HG03066 (cell line): ENCODE measurements at regions not wholly inside any gene's neighbourhood (a gene's known extent, or its start where the extent isn't known, plus 50 kb on each side); places are given as distances from the start of the nearest gene placed in this dataset.
"Not testable (repeated sequence)": the region's sequence is repeated elsewhere in the genome, so short reads cannot be mapped to it uniquely, and the experiment has no call there.

Source experiments
- ATAC-seq: cut with Tn5 transposase; IDR thresholded peaks from one replicate; pipeline ENCODE4 v1.9.1; 2021; ENCODE audit warnings: low read depth; ENCODE audit not compliant: unreplicated experiment

- no peak for ATAC-seq
These were observed 491.6 kb upstream of the CDH4 start for GRCh38 chr20:60760256-60761000.

GRCh38 chr20:60761056-60761455 is 491.0 kb upstream of the CDH4 start:
- ATAC-seq: no peak

- no peak for ATAC-seq
These were observed 489.7 kb upstream of the CDH4 start for GRCh38 chr20:60762386-60762785.

- no peak for ATAC-seq
These were observed 487.7 kb upstream of the CDH4 start for GRCh38 chr20:60764328-60764727.

DNA sequence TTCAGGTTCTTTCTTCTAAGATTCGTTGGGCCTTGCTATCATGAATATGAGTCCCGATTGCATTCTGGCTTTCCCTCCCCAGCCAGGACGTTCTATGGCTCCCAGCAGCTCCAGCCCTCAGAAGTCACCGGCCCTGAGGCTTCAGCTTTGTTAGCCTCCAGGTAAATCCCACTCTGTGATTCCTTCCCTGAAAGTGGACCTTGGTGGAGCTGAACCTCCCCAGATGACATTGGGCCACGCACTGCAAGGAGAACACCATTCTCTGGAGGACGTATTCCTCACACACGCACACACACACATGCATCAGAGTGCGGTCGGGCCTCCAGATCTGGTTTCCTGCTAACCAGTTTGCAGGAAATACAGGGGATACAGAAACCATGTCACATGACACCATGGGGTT is 487.3 kb upstream of the CDH4 start:
- no peak for ATAC-seq

- no peak for ATAC-seq
These were observed 486.1 kb upstream of the CDH4 start for GRCh38 chr20:60765821-60766403.

DNA sequence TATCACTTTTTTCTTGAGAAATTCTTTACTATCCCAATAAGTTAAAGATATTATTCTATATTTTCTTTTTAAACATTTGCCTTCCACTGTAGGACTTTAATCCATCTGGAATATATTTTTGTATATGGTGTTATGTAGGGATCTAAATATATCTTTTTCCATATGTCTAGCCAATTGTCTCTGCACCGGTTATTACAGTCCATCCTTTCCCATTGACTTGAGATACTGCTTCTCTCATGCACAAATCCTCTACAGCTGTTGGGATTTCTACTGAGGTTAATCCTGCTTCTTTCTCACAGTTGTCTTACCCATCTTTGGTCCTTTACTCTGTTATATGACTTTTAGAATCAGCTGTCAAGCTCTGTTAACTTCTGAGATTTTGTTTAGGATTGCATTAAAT is 483.8 kb upstream of the CDH4 start:
- ATAC-seq: no peak

GRCh38 chr20:60780388-60781025 is 471.6 kb upstream of the CDH4 start:
- ATAC-seq: no peak

GRCh38 chr20:60782959-60783625 is 469.0 kb upstream of the CDH4 start:
- ATAC-seq: no peak

GRCh38 chr20:60785301-60785700 is 466.8 kb upstream of the CDH4 start:
- ATAC-seq: no peak

- ATAC-seq: no peak
These were observed 466.3 kb upstream of the CDH4 start for GRCh38 chr20:60785785-60786184.

- ATAC-seq: no peak
These were observed 465.3 kb upstream of the CDH4 start for GRCh38 chr20:60786686-60787217.

DNA sequence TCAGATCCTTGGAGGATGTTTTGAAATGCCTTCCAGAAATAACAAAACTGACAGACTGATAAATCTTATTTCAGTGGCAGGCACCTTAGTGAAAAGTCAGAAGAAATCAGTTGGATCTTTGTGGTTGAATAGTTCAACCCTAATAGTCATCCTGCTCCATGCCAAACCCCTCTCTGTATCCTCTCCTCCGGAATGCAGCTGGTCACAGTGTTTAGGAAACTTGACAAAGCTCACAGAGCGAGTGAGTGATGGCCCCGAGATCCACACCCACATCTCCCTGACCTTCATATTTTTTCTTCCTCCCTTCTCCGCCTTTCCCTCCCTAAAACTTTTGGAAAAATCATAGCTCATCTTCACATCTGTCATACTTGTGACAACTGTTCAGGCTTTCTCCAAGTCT is 464.8 kb upstream of the CDH4 start:
- ATAC-seq: no peak

DNA sequence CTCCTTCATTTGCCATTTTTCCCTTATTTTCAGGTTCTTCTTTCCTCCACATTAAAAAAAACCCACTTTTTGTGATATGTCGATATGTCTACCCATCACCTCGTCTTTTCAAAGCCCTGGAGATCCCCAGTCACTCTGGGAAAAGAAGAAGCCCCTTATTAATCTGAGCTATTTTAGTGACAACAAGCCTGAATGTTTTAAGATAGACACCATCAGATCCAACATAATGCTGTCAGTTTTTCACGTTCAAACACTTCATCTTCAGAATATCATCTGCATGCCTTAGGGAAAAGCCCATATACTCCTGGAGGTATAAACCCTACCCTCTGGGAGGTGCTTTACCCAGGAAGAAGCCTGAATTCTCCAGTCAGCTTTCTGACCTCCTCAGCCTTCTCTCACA is 464.0 kb upstream of the CDH4 start:
- no peak for ATAC-seq

GRCh38 chr20:60789399-60789798 is 462.7 kb upstream of the CDH4 start:
- ATAC-seq: no peak

DNA sequence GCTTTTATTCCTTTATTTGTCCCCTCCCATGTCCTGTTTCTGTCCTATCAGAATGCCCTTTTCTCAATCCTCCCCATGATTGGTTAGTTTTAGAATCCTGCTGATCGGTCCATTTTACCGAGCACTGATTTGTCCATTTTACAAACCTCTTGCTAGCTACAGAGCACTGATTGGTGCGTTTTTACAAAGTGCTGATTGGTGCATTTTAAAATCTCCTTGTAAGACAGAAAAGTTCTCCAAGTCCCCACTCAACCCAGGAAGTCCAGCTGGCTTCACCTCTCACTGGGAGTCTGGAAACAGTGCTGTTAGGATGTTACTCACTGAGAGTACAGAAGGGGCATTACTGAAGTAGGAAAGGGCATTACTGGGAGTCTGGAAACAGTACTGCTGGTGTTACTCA is 461.7 kb upstream of the CDH4 start:
- ATAC-seq: not testable (repeated sequence)

DNA sequence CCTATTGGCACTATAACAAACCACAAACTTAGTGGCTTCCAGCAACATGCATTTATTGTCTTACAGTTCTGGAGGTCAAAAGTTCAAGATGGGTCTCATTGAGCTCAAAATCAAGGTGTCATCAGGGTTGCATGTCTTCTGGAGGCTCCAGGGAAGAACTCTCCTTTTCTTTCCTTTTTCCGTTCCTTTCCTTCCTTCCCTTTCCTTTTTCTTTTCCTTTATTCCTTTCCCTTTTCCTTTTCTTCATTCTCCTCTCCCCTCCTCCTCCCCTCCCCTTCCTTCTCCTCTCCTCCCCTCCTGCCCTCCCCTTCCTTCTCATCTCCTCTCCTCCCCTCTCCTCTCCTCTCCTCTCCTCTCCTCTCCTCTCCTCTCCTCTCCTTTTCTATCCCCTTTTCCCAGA is 460.2 kb upstream of the CDH4 start:
- no peak for ATAC-seq

- ATAC-seq: no peak
These were observed 459.1 kb upstream of the CDH4 start for GRCh38 chr20:60792941-60793340.

GRCh38 chr20:60794674-60795073 is 457.4 kb upstream of the CDH4 start:
- no peak for ATAC-seq

DNA sequence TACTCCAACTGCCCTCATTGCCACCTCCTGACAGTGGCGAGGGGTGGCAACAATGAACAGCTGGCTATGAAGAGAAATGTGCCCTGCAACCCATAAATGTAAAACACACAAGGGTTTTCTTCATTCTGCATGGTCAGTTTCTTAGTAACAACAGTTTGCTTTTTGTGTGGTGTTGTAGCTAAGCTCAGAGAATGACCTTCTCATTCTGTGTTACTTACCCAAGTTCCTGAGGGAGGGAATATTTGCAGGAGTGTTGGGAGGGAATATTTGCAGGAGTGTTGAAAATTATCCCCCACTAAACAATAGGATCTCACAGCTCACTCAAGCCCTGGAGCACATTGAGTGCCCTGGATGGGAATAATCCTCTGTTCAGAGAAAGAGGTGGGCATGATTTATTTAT is 456.4 kb upstream of the CDH4 start:
- no peak for ATAC-seq

DNA sequence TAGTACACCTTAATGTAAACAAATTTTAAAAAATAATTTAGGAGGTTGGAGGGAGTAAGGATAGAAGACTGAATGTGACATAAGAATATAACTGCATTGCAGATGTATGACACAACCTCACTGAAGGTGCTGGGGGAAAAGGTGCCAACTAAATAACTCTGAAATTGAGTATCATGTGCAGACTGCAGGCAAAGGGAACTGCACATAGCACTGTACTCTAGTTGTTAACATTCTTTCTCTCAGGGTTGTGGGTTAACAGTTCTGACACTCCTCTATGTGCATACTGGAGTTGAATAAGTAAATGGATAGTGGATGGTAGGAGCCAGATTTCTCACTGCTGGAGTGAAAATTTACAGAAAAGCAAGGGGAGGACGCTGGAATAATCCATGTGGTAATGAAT is 451.9 kb upstream of the CDH4 start:
- no peak for ATAC-seq
